Activated naive CD8-positive, alpha-beta T cell (primary cell): ENCODE measurements at regions not wholly inside any gene's neighbourhood (a gene's known extent, or its start where the extent isn't known, plus 50 kb on each side); places are given as distances from the start of the nearest gene placed in this dataset.

Experiments used
- H3K27ac Mint-ChIP-seq: one replicate; pipeline ENCODE4 v1.8.0; 2021; ENCODE audit warnings: mixed read lengths
- H3K27me3 Mint-ChIP-seq: one replicate; pipeline ENCODE4 v1.8.0; 2021; ENCODE audit warnings: mixed read lengths
- H3K36me3 Mint-ChIP-seq: one replicate; pipeline ENCODE4 v1.8.0; 2021; ENCODE audit warnings: mixed read lengths
- H3K4me1 Mint-ChIP-seq: one replicate; pipeline ENCODE4 v1.8.0; 2021; ENCODE audit warnings: low read depth, mixed read lengths
- H3K4me3 Mint-ChIP-seq: one replicate; pipeline ENCODE4 v1.8.0; 2021; ENCODE audit warnings: mild to moderate bottlenecking, mixed read lengths
- H3K9me3 Mint-ChIP-seq: one replicate; pipeline ENCODE4 v1.8.0; 2021; ENCODE audit warnings: low read depth, mixed read lengths

DNA sequence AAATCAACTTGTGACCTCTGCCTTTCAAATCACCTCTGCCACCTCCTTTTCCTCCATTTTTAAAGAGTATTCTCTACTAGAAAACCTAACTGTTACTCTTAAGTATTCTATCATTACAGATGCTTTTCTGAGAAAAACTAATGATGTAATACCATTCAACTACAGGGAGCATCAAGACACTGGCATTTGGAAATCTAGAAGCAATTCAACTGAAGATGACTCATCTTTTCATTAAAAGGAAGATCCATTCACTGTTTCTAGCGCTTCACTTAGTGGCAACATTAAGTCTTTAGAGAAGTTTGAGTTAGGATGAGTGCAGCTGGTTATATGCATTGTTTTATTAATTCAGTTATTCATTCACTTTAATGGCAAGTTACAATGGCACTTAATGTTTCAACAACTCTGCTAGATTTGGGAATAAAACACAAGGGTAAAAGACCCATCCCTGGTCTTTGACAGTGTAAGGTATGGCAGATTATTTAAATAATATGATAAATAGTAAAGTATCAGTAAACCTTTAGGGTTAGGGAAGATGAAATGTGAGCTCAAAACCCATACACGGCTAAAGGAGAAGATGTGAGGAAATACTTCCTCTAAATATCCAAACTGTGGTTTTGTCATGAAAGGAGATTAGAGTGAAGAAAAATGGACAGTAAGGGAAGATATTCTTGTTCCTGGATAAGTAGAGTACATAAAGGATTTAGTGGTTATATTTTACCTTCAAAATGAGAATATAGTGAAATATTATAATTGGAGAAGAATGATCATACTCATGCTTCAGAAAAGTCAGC is 61.7 kb downstream of the KCNJ2 start:
- H3K36me3 Mint-ChIP-seq, result no peaks in the 10 kb centered on the region
- H3K4me3 Mint-ChIP-seq, result no peak overlapping the region
- peaks cover 3% of the 10 kb centered on the region for H3K9me3 Mint-ChIP-seq
- no peak overlapping the region for H3K27ac Mint-ChIP-seq
- peaks cover 2% of the 10 kb centered on the region for H3K27me3 Mint-ChIP-seq
- H3K4me1 Mint-ChIP-seq, result no peaks in the 10 kb centered on the region

DNA sequence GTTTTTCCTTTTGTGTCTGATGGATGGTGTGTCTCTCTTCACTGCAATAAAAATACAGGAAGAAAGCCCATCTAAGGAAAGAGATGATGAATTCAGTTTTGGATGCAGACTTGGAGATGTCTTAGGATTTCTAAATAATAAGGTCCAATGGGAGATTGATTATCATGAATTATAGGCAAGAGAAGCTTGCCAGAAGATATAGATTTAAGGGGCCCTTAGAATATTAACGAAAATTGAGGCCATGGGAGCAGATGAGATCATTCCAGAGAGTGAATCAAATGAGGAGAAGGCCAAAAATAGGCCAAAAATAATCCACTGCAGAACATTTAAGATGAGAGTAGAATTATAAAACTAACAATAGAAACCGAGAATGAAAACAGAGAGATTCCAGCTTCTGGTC is 63.1 kb downstream of the KCNJ2 start:
- no peaks in the 10 kb centered on the region for H3K4me1 Mint-ChIP-seq
- H3K36me3 Mint-ChIP-seq, result no peaks in the 10 kb centered on the region
- H3K4me3 Mint-ChIP-seq, result no peak overlapping the region
- H3K9me3 Mint-ChIP-seq, result peaks cover 10% of the 10 kb centered on the region
- H3K27me3 Mint-ChIP-seq, result peaks cover 2% of the 10 kb centered on the region
- no peak overlapping the region for H3K27ac Mint-ChIP-seq

DNA sequence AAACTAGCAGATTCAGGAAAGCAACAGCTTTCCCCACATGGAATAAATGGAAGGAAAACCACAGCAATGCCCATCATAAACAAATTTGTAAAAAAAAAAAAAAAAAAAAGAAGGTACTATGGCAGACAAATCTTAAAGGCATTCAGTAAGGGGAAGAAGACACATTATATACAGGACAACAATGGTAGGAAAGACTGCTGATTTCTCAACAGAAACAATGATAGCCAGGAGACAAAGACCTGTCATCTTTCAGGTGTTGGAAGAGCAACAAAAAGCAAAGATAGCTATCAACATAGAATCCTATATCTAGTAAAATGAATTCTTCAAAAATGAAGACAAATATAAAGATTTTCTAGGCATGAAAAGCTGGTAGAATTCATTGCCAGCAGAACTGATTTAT is 65.9 kb downstream of the KCNJ2 start:
- Mint-ChIP-seq H3K27me3 (peaks cover 2% of the 10 kb centered on the region), H3K4me1 (no peaks in the 10 kb centered on the region), H3K27ac (no peak overlapping the region), H3K9me3 (peaks cover 10% of the 10 kb centered on the region), H3K36me3 (no peaks in the 10 kb centered on the region), H3K4me3 (no peak overlapping the region)

DNA sequence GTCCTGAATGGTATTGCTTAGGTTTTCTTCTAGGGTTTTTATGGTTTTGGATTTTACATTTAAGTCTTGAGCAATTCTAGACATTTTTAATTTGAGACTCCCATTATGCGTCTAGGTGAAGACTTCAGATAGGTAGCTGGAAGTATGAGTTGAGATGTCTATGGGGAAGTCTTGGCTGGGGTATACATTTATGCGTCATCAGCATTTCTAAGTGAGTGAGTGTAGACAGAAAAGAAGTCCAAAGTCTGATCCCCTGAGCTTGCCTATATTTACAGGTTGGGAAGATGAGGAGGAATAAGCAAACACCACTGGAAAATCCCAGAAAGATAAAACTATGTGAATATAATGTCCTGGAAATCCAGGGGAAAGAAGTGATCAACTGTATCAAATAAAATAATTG is 68.9 kb downstream of the KCNJ2 start:
- no peak overlapping the region for H3K4me3 Mint-ChIP-seq
- peaks cover 4% of the 10 kb centered on the region for H3K27me3 Mint-ChIP-seq
- no peak overlapping the region for H3K27ac Mint-ChIP-seq
- H3K9me3 Mint-ChIP-seq, result peaks cover 10% of the 10 kb centered on the region
- no peaks in the 10 kb centered on the region for H3K36me3 Mint-ChIP-seq
- H3K4me1 Mint-ChIP-seq, result no peaks in the 10 kb centered on the region

DNA sequence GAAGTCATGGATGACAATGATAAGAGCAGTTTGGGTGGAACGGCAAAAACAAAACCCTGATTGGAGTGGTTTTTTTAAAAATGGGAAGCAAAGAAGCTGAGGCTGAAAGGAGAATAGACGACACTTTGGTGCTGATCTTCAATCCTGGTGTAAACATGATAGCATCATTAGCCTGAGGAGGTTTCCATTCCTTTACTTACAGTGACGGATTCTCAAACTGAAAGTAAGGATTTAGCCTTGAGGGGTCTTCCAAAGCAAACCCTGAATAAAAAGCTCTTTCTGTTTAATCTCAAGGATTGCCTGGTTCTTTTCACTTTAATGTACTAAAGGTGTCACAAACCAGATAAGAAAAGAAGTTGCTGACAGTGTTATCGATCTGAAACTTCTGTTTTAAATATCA is 69.3 kb downstream of the KCNJ2 start:
- H3K9me3 Mint-ChIP-seq, result peaks cover 10% of the 10 kb centered on the region
- H3K27me3 Mint-ChIP-seq, result peaks cover 4% of the 10 kb centered on the region
- no peak overlapping the region for H3K27ac Mint-ChIP-seq
- no peaks in the 10 kb centered on the region for H3K4me1 Mint-ChIP-seq
- no peaks in the 10 kb centered on the region for H3K36me3 Mint-ChIP-seq
- H3K4me3 Mint-ChIP-seq, result no peak overlapping the region

DNA sequence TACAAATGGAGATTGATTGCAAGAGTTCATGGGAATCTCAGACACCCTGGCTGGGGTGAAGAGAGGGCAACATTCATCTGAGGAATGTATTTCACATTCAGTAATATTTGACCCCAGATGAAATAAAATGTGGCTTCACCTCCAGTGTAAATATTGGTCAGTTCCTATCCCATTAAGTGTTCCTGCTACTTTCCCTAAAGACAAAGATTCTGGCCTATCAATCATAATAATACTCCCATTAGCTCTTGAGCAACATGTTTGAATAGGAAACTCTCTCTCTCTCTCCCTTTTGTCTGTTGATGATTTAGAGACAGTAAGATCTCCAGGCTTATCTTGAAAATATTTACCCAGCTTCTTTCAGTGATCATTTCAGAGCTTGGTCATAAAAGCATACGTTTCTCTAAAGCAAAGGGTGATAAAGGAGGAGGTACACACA is 70.1 kb downstream of the KCNJ2 start:
- Mint-ChIP-seq H3K9me3 (peaks cover 7% of the 10 kb centered on the region), H3K4me1 (no peaks in the 10 kb centered on the region), H3K4me3 (no peak overlapping the region), H3K27ac (no peak overlapping the region), H3K27me3 (peaks cover 4% of the 10 kb centered on the region), H3K36me3 (no peaks in the 10 kb centered on the region)

DNA sequence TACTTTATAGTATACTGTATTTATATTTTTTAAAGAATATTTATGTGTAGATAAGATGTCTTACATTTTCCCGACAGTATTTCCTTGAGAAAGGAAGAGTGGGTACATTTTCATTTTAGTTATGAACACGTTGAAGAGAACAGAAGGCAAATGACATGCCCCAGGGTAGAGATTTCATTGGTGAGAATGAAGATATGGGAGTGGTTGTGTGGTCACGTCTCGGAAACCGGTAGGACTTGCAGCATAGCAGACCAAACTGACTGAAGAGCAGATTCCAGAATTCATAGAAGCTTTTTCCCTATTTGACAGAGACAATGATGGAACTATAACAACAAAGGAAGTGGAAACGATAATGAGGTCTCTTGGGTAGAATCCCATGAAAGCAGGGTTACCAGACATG is 71.7 kb downstream of the KCNJ2 start:
- H3K27ac Mint-ChIP-seq, result no peak overlapping the region
- H3K9me3 Mint-ChIP-seq, result peaks cover 7% of the 10 kb centered on the region
- peaks cover 4% of the 10 kb centered on the region for H3K27me3 Mint-ChIP-seq
- no peaks in the 10 kb centered on the region for H3K36me3 Mint-ChIP-seq
- no peaks in the 10 kb centered on the region for H3K4me1 Mint-ChIP-seq
- H3K4me3 Mint-ChIP-seq, result no peak overlapping the region

DNA sequence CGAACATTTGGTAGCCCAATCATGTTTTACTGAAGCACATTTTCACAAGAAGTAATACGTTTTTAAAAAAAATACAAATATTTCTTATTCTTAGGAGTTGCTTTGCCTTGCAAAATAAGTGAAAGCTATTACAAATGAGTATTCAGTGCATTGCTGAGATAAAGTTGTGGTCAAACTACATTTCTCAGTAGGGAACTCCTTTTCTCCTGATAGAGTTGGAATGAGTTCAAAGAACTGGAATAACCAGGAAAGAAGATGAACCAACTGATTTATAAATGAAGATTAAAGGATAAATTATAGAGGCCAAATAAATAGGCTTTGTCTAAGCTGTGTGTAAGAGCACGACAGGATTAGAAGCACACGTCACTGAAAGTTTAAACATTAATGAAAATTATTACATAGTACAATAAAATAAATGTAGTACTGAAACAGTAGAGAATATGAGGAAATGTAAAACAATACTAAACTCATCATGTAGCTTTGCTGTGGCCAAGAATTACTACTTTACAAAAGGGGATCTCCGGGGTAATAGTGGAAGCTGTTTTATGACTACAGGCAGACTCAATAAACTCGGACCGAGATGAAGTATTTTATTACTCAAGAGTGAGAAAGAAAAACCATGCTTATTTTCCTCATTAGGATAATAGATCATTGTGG is 73.6 kb downstream of the KCNJ2 start:
- H3K4me1 Mint-ChIP-seq, result no peaks in the 10 kb centered on the region
- no peaks in the 10 kb centered on the region for H3K36me3 Mint-ChIP-seq
- H3K9me3 Mint-ChIP-seq, result no peaks in the 10 kb centered on the region
- H3K27ac Mint-ChIP-seq, result no peak overlapping the region
- peaks cover 4% of the 10 kb centered on the region for H3K27me3 Mint-ChIP-seq
- no peak overlapping the region for H3K4me3 Mint-ChIP-seq

DNA sequence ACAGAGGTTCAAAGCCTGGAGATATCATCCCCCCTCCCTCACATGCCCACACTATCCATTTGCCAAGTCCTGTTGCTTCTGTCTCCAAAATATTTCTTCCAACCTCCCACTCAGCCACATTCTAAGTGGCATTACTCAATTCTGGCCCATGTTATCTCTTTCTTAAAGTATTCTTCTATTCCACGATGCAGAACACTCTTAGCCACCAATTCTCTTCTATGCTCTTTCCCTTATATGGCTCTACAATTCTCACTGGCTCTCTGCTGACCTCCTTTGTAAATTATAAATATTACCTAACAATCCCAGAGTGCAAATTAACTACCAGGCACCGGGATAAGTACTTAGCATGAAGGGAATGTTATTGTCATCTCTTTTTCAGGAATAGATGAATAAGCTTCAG is 82.4 kb downstream of the KCNJ2 start:
- Mint-ChIP-seq H3K9me3 (no peaks in the 10 kb centered on the region), H3K27ac (no peak overlapping the region), H3K36me3 (no peaks in the 10 kb centered on the region), H3K27me3 (peaks cover 2% of the 10 kb centered on the region), H3K4me3 (no peak overlapping the region), H3K4me1 (no peaks in the 10 kb centered on the region)

DNA sequence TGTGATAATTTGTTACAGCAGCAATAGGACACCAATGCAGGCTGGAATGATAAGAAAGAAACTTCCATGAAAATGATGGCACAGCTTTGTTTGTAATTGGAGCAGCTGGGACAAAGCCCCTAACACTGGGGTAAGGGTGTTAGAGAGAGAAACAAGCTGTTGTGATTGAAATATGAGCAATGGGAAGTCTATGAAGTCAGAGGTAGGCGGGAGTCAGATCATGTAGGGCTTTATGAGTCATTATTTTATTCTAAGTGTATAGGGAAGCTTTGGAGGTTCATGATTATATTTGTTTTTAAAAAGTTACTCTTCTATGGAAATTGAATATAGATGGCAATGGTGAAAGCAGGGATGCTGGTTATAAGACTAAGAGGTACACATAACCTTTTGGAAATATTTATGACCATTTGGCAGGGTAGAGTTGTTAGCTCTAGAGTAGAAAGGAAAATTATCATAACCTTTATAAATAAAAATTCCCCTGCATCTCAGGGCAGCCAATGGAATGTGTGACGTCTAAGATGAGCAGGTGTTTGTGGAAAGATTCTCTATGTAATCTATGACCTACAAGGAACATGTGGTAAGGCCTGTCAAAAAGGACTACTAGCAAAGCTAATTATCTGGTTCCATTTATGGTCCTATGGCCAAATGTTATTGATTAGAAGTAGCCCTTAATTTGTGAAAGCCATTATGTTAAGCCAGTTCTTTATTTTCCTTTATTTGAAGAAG is 85.6 kb downstream of the KCNJ2 start:
- Mint-ChIP-seq H3K27me3 (peaks cover 2% of the 10 kb centered on the region), H3K4me1 (no peaks in the 10 kb centered on the region), H3K4me3 (no peak overlapping the region), H3K27ac (no peak overlapping the region), H3K9me3 (no peaks in the 10 kb centered on the region), H3K36me3 (no peaks in the 10 kb centered on the region)

DNA sequence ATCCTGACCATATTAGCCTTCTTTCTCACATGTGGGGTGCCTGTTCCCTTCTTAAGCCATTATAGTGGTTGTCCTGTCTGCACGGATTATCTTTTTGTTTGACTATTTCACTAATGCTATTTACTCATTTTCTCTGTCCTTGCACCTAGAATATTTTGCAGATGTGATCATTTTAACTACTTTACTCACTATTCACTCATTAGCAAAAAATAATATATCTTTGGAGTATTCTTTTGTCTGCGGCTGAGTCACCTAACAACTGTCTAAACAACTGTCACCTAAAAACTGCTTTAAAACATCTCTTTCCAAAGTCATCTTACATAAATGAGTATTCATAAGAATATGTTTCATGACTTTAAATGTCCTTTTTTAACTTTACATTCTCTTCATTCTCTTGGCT is 87.4 kb downstream of the KCNJ2 start:
- no peak overlapping the region for H3K4me3 Mint-ChIP-seq

DNA sequence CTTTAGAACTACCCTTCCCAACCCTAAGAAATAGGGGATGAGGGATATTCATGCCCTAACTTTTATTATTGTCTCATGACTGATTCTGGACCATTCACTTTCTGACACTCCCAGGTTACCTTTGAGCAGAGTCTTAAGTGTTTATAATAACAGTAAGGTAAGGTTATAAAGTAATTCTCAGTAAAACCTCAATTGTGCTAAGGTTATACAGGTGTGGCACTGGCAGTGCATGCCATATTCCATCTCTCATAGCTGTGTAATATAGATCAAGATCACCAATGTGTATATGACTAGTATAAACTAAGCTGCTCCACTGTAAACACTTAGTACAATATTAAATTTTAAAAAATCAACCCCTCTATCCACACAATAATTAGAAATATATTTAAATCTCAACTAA is 89.1 kb downstream of the KCNJ2 start:
- Mint-ChIP-seq H3K36me3 (no peaks in the 10 kb centered on the region), H3K4me1 (no peaks in the 10 kb centered on the region), H3K9me3 (no peaks in the 10 kb centered on the region), H3K27me3 (peaks cover 2% of the 10 kb centered on the region), H3K27ac (no peak overlapping the region), H3K4me3 (no peak overlapping the region)

More for the DNA sequence above, 87.4 kb downstream of the KCNJ2 start:
- Mint-ChIP-seq H3K4me1 (no peaks in the 10 kb centered on the region), H3K36me3 (no peaks in the 10 kb centered on the region), H3K9me3 (no peaks in the 10 kb centered on the region), H3K27me3 (peaks cover 2% of the 10 kb centered on the region), H3K27ac (no peak overlapping the region)

DNA sequence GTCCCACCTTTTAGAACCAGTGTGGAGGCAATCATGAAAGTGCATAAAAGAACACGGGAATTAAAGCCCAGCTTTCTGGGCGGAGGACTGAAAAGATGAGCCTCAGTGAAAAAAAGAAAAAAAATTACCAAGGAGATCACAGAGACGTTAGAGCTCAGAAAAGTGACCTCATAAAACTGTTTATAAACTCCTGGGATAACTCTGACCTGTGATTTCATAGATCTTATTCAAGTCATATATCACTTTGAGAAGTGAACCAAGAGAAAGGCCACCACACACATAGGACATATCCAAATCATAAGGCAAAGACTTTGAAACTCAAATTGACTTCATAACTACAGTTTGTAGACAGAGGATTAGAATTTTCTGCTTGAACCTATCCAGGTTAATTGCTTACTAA is 90.1 kb downstream of the KCNJ2 start:
- H3K36me3 Mint-ChIP-seq, result no peaks in the 10 kb centered on the region
- H3K4me1 Mint-ChIP-seq, result no peaks in the 10 kb centered on the region
- H3K27me3 Mint-ChIP-seq, result no peaks in the 10 kb centered on the region
- no peaks in the 10 kb centered on the region for H3K9me3 Mint-ChIP-seq
- no peak overlapping the region for H3K4me3 Mint-ChIP-seq
- H3K27ac Mint-ChIP-seq, result no peak overlapping the region

DNA sequence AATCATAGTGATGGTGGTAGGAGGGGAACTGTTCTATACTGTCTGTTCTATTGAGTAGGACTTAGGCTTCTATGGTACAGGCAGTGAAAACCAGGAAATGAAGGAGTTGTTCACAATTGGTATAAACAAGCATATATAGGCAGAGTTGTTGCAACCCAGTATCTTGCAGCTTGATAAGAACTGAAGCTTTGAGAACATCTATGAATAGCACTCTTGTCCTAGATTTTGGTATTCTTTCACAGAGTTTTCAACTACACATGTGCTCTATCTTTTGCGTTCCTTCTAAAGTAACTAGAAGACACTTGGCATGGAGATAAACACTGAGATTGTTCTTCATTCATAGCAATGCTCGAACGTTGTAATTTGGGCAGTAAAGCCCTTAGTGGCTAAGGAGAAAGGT is 91.8 kb downstream of the KCNJ2 start:
- no peak overlapping the region for H3K27ac Mint-ChIP-seq
- H3K4me1 Mint-ChIP-seq, result no peaks in the 10 kb centered on the region
- H3K9me3 Mint-ChIP-seq, result no peaks in the 10 kb centered on the region
- no peak overlapping the region for H3K4me3 Mint-ChIP-seq
- no peaks in the 10 kb centered on the region for H3K36me3 Mint-ChIP-seq
- H3K27me3 Mint-ChIP-seq, result no peaks in the 10 kb centered on the region

DNA sequence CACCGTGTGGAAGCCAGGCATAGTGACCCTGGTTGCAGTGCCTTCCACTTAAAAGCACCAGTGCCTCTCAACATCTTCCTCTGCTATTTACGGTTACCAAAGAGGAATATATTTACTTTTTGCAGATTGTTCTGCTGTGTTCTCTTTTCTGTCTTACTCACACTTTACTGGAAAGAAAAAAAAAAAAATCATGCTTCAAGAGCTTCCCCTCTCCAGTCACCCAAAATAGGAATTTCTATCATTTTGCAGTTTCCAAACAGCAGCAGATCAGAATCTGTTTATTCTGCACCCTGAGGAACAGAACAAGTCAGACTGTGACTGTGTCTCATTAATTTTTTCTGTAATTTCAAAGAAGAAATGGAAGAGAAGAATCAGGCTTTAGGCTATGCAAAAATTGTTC is 96.1 kb downstream of the KCNJ2 start:
- Mint-ChIP-seq H3K4me1 (no peaks in the 10 kb centered on the region), H3K4me3 (no peak overlapping the region), H3K36me3 (no peaks in the 10 kb centered on the region), H3K27me3 (no peaks in the 10 kb centered on the region), H3K9me3 (no peaks in the 10 kb centered on the region), H3K27ac (no peak overlapping the region)
